NCI-H146 (cell line): ENCODE measurements at regions not wholly inside any gene's neighbourhood (a gene's known extent, or its start where the extent isn't known, plus 50 kb on each side); places are given as distances from the start of the nearest gene placed in this dataset.

Experiments used
- DNase-seq: peaks from one replicate; lab custom pipeline; 2025; lab: John Stamatoyannopoulos, UW

DNA sequence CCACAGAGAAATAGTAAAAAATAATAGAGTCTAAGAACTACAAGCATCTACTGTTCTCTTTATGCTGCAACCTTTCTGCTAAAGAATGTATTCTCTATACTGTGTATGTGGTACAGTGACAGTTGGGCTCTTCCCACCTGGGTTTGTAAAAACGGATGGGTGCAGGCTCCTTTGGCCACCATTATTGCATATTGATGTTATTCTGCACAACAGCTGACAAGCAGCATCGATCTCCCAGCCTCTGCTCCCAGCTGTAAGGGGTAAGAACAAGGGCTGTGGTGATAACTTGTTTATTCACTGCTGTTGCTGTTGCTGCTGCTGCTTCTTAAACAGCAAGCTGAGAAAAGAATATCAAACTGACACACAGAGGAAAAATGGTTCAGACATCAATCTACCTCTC, 56.1 kb downstream of the KCNRG start:
- DNase-seq: peak; percentile 12

DNA sequence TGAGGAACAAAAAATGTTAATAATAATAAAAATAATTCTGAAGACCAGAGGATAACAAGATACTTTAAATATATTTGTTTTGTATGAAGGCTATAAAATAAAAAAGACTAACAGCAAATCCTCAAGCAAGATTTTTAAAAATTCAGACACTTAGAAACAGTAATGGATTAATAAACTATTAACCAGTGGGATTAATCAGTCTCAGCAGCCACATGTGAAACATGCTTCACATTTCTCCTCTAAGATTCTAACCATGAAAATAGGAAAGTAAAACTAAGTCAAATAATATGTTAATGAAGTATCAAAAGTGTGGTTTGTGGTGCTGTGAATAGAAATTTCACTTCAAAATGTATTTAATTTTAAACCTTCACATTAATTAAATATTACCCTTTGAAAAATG, 57.4 kb downstream of the KCNRG start:
- DNase-seq: no peak

- DNase-seq: no peak
Measured at GRCh38 chr13:50073340-50073739, 58.1 kb downstream of the KCNRG start.

- DNase-seq: no peak
Measured at GRCh38 chr13:50074843-50075242, 59.6 kb downstream of the KCNRG start.

GRCh38 chr13:50075619-50076097, 60.4 kb downstream of the KCNRG start:
- no peak for DNase-seq

DNA sequence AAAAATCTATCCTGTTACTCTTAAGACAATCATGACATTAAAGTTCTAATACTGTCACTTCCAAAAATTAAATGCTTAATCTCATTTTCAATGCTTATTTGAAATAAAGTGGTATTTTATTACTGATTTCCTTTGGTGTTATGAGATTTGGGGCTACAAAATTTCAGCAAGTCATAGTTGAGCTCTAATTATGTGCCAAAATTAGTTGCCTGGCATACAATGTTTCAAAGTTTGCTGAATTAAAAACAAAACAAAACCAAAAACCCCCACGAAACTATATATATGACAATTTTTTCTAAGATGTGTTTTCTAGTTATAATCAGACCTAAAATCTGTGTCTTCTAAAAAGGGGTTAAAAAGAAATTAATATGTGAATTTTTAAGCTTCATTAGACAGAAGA, 62.2 kb downstream of the KCNRG start:
- DNase-seq: no peak

- no peak for DNase-seq
Measured at GRCh38 chr13:50078231-50078894, 63.1 kb downstream of the KCNRG start.

GRCh38 chr13:50078895-50079654, 63.8 kb downstream of the KCNRG start:
- peak; percentile 49 for DNase-seq

- no peak for DNase-seq
Measured at GRCh38 chr13:50079655-50080202, 64.5 kb downstream of the KCNRG start.

GRCh38 chr13:50080203-50080910, 65.1 kb downstream of the KCNRG start:
- DNase-seq: peak; percentile 37

DNA sequence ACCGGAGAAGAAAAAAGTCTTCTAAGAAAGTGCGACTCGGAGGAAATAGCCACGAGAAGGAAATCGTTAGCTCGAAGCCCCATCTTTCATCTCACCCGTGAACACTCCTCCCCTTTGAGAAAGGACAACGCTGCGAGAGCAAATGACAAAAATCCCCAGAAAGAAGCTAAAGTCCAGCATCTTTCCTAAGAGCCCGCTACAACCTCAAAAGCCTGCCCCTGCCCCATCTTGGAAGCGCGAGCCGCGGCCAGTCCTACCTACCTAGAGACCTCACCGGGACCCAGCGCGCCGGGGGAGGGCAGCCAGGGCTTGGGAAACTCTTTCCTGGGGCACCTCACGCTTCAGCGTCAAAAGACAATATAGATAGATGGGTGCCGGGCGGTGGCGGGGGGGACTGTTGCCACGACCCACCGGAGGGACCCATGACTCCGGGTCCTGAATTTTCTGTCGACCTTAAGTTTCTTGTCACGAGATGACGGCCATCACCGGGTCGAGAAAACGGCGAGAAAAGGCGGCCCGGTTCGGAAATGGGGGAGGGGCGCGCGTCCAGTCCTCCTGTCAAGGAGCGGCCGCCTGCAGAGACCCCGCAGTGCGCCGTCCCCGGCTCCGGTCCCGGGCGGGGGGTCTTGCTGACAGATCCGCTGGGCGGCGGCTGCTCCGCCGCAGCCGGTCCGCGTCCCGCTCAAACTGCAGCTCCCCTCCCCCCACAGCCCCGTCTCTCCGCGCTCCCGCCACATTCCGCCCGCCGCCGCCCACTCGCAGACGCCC, 65.9 kb downstream of the KCNRG start:
- peak; percentile 65 for DNase-seq

- DNase-seq: peak; percentile 99
Measured at GRCh38 chr13:50081679-50082425, 66.6 kb downstream of the KCNRG start.

DNA sequence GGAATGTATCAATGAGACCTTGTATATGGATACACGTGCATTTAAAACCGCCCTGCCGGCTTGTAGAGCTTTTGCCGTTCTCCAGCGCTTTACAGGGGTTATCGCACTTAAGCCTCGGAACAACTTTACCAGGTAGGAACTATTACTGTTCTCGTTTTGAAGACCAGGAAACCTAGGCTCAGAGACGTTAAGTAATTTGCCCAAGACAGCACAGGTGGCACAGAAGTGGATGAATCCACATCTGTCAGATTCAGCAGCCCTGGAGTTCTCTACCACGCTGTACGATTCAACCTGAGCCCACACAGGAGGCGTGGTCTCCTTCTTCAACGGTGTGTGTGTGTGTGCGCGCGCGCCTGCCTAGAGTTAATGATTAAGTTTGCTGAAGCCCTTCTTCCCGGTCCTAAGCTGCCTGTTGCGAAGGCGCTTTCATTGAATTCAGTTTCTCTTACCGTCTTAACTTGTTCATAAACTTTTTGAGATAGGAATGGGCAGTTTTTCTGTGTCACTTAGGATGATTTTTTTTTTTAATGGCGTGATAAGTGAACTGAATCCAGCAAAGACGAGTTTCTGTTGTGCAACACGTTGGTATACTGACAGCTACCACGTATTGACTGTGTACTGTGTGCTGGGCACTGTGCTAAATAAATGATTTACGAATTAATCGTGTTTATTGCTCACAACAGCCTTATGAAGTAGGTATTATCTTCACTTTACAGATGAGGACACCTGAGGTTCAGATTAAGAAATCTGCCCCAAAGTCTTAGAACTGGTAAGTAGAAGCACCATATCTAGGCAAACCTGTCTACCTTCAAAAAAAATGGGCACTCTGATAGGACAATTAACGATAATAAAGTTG, 67.4 kb downstream of the KCNRG start:
- peak; percentile 85 for DNase-seq

DNA sequence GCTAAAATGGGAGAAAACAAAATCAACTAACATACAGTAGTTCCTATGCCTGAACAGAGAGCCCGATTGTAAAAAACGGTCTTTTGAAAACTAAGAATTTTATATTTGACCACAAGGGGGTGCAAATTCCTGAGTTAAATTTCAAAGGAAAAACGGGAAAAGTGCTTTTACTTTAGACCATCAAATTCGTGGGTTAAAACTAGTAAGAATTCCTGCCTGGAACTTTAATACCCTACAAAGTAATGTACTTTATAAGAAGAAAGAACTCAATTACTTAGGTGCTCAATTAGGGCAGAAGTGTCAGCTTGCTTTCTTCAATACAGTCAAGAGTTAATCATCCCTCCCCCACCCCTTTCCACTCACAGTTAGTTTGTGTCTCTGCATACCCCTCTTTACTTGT, 69.8 kb downstream of the KCNRG start:
- DNase-seq: peak; percentile 29

DNA sequence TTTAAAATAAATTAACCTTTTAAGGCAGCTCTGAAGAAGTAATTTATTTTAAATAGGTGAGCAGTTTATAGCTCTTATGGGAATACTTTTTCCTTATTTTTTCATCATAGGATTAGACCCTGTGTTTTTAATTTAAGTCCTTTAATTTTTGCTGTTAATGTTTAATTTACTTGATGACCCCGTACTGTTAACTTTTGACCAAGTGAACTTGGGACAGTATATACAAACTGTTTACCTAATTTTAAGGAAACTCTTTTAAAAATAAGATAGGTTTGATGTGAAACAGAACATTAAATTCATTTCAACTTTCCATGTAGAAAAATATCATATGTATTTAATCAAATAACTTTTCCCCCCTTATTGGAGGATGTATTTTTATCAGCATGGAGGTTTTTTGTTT, 74.4 kb downstream of the KCNRG start:
- no peak for DNase-seq

- DNase-seq: no peak
Measured at GRCh38 chr13:50090211-50090610, 75.0 kb downstream of the KCNRG start.

- DNase-seq: no peak
Measured at GRCh38 chr13:50094615-50095293, 79.5 kb downstream of the KCNRG start.

DNA sequence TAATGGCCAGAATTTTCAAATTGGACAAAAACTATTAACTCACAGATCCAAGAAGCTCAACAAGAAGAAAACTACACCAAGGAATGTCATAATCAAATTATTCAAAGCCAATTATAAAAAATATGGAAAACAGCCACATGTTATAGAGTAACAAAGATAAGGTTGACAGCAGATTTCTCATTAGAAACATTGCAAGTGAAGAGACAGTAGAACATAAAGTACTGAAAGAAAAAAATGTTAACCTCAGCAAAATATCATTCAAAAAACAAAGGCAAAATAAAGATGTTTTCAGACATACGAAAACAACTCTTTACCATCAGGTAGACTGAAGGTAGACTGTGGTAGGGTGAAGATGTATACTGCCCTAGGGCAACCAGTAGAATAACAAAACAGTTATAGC, 83.4 kb downstream of the KCNRG start:
- DNase-seq: no peak

GRCh38 chr13:50099473-50099872, 84.2 kb downstream of the KCNRG start:
- DNase-seq: no peak

DNA sequence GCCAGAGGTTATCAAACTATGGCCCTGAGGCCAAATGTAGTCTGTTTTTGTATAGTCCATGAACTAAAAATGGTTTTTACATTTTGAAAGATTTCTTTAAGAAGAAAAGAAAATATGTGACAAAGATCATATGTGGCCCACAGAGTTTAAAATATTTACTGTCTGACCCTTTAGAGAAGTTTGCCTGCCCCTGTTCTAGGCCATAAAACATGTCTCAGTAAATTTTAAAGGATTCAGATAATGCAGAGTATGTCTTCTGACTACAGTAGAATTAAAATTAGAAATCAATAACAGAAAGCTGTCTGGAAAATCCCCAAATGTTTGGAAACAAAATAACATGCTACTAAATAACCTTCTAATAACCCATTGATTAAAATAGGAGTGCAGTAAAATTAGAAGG, 86.3 kb downstream of the KCNRG start:
- DNase-seq: no peak
